HTR-8/SVneo (cell line): ENCODE measurements at regions not wholly inside any gene's neighbourhood (a gene's known extent, or its start where the extent isn't known, plus 50 kb on each side); places are given as distances from the start of the nearest gene placed in this dataset.
"Not testable (repeated sequence)": the region's sequence is repeated elsewhere in the genome, so short reads cannot be mapped to it uniquely, and the experiment has no call there.

Source experiments
- DNase-seq: peaks from one replicate; pipeline ENCODE4 v3.0.0; 2011; ENCODE audit warnings: low spot score, mixed read lengths; ENCODE audit not compliant: insufficient read length
- FAIRE-seq: peaks from 2 replicates; lab custom pipeline; 2011; peaks lifted over from hg19 to GRCh38; lab: Jason Lieb, UNC

- no peak for FAIRE-seq
- no peak for DNase-seq
Observed at GRCh38 chr4:11070813-11071212, 357.9 kb downstream of the HS3ST1 start.

DNA sequence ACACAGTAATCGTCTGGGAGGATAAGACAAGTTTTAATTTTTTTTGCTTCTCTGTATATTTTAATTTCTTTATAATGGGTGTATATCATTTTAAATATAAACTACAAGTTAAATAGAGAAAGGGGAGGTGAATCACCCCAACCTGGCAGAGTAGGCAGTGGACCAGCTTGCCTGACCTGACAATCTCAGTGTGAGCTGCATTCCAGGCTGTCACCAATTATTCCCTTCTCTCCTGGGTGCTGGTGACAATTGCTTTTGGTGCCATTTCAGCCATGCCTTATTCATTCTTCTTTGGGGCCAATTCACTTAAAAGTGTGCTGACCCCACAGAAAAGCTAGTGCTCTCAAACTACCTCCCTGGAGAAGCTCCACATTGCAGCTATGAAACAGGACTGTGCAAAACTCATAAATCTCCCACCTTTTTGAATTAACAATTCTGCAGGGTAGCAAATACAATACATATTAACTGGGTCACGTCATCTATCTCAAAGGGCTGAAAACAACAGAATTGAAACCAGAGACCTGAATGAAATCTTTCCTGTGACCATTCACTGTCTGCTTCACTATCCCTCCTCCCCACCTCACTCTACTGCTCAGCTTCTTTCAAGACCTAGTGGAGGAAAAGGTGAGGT, 359.0 kb downstream of the HS3ST1 start:
- DNase-seq (no peak), FAIRE-seq (no peak)

- FAIRE-seq (no peak), DNase-seq (no peak)
Observed at GRCh38 chr4:11069083-11069482, 359.6 kb downstream of the HS3ST1 start.

- FAIRE-seq = not testable (repeated sequence)
Observed at GRCh38 chr4:11066584-11066983, 362.1 kb downstream of the HS3ST1 start.

DNA sequence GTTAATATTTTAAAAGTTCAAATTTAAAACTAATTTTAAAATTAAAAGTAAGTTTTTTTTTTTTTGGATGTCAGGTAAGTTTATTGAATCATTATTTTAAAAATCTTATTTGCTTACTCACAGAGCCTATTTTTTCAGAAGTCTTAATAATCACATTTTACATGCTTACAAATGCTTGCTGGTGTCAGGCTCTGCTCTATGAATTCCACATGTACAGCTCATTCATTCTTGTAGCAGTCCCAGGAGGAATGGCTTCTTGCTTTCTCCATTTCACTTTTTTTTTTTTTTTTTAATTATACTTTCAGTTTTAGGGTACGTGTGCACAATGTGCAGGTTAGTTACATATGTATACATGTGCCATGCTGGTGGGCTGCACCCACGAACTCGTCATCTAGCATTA, 368.1 kb downstream of the HS3ST1 start:
- not testable (repeated sequence) for FAIRE-seq, DNase-seq

More at GRCh38 chr4:11066584-11066983, 362.1 kb downstream of the HS3ST1 start:
- not testable (repeated sequence) for DNase-seq

- not testable (repeated sequence) for DNase-seq, FAIRE-seq
Observed at GRCh38 chr4:11054937-11055336, 370.4 kb upstream of the CLNK start.

DNA sequence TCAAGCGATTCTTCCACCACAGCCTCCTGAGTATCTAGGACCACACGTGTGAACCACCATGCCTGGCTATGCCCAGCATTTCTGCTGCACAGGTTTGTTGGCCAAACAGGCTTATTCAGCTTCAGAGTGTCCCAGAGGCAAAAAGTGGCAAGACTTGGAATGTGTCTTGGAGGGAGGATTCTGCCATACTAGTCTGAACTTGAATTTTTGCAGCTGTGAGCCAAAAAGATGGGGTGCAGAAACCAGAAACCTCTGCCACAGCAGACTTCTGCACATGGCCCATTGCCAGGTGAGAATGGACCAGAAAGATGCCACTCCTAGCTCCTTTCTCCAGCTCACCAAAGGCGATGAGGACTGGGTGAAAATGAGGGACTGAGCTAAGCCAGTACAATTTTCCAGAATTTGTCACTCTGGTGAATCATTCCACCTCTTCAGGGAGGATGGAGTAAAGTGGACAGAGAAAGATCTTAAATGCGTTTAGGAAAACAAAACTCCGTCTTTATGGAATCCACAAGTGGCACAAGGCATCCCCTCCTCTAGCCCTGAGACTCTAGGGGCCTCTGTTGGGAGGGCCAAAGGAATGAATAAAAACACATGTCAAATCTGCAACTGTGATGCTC, 369.1 kb upstream of the CLNK start:
- no peak for FAIRE-seq
- DNase-seq = no peak

- FAIRE-seq = no peak
- DNase-seq = no peak
Observed at GRCh38 chr4:11051181-11051580, 366.6 kb upstream of the CLNK start.

DNA sequence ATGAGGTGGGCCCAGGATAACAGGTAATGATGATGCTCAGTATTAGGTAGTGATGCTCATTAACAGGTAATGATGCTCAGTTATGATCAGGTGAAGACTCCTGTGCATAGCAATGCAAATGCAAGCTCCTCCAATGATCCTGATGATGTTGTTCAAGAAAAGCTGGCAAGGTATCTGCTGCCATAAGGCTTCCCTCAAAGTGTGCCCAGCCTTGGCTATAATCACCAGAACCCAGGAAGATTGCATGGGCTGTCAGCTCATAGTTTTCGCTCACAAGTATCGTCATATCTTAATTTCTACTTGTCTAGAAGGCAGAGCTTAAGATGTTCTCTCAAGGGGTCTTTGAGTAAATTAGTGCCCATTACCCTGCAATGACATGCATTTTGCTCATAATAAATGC, 366.2 kb upstream of the CLNK start:
- FAIRE-seq = no peak
- no peak for DNase-seq

DNA sequence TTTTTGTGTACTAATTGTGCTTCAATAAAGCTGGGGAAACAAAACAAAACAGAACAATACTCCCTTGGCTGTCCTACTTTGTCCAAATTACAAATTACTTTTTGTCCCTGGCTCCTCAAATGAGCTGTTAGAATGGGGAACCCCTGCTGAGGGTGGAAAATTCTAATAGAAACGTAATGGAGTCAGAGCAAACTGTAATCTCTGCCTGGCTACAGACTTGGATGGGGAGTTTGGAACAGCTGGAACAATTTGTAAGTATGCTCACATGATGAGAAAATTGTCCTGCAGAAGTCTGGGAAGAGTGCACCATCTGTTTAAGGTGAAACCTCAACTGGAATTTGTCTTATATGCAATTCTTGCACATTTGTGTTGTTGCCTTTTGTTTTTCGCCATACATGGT, 364.4 kb upstream of the CLNK start:
- DNase-seq (no peak), FAIRE-seq (no peak)

DNA sequence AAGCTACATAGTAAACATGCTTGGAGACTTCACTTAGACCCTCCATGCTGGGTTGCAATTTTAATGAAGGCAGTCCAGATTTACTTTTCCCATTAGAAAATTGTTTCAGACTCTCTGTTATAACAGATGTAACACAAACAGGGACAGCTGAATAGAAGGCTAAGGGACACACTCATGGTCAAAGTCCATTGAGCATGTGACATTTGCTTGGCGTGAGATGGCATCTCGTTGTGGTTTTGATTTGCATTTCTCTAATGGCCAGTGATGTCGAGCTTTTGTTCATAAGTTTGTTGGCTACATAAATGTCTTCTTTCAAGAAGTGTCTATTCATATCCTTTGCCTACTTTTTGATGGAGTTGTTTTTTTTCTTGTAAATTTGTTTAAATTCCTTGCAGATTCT, 358.2 kb upstream of the CLNK start:
- FAIRE-seq (no peak), DNase-seq (no peak)

- FAIRE-seq = no peak
- DNase-seq = no peak
Observed at GRCh38 chr4:11039634-11040131, 355.1 kb upstream of the CLNK start.

DNA sequence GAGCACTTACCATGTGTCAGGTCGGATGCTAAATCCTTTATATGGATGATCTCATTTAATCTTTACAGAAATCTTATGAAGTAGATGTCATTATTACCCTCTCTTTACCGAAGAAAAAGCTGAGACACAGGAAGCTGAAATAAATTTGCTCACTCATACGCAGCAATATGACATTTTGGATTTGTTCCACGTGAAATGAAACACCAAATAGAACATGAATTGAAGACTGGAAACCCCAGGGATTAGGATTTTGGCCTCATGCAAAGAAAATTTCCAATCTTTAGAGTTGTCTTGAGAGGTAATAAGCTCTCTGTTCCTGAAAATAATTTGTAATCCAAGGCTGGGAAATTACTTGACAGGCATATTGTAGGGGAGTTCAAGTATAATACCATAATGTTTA, 354.4 kb upstream of the CLNK start:
- DNase-seq (no peak), FAIRE-seq (no peak)

DNA sequence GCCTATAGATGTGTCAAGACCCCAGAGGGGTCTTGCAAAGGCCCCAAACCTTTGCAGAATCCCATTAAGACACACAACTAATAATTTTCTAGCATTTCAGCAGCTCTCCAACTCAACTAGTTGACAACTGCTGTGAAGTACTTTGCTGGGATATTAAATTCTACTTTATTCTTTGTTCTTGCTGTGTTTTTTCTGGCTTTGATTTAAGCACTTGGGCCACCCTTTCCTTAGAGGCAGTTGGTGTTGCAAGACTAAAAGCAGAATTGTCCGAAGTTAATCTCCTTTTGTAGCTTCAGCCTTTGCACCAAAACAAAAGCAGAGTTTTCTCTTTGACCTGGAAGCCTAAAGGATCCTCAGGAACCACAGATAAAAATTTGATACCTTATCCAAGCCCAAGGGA, 353.1 kb upstream of the CLNK start:
- FAIRE-seq (no peak), DNase-seq (no peak)

- DNase-seq = no peak
- no peak for FAIRE-seq
Observed at GRCh38 chr4:11028334-11028733, 343.8 kb upstream of the CLNK start.

DNA sequence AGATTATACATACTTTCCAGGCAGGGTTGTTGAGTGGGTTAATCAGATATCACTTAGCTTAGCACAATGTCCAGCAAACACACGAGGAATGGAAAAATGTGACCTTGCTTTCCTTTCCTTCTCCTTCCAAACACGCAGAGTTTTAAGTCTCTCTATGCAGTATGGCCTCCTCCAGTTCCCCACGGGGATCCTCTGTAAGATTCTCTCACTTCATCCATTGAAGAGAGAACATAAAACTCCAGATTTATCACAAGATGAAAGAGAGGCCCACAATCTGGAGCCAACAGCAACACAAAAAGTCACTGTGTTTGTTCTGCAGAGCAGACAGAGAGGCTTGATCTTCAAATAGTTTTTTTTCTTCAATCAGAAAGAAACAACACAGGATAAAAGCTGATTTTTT, 336.8 kb upstream of the CLNK start:
- no peak for DNase-seq
- no peak for FAIRE-seq

- FAIRE-seq = no peak
- DNase-seq = no peak
Observed at GRCh38 chr4:11019451-11020240, 335.1 kb upstream of the CLNK start.

GRCh38 chr4:11014199-11014598, 329.6 kb upstream of the CLNK start:
- DNase-seq = no peak
- FAIRE-seq = no peak

DNA sequence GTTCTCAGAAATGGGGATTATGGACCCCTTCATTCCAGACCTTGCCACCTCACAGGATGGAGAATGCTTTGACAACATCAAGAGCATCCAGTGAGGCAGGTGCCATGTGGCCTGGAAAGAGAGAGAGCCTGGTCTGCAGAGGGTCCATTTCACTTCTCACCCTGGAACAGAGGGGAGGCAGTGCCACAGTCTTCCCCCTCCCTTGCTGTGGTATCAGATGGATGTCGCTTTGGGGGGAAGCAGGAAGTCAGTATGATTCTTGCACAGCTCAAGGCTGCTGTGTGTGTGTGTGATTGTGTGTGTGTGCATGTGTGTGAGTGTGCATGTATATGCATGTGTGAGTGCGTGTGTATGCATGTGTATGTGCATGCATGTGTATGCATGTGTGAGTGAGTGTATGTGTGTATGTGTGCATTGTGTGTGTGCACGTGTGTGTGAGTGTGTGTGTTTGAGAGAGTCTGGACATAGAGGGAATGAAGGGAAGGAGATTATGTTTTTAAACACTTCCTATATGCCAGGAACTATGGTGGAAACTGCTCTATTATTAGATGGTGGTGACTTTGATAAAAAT, 328.6 kb upstream of the CLNK start:
- FAIRE-seq = peak; percentile 40
- no peak for DNase-seq

- no peak for FAIRE-seq
Observed at GRCh38 chr4:11011249-11011648, 326.7 kb upstream of the CLNK start.

GRCh38 chr4:11010624-11011023, 326.1 kb upstream of the CLNK start:
- no peak for FAIRE-seq
- no peak for DNase-seq

More at GRCh38 chr4:11011249-11011648, 326.7 kb upstream of the CLNK start:
- no peak for DNase-seq
